WTC11 (cell line): ENCODE measurements at regions not wholly inside any gene's neighbourhood (a gene's known extent, or its start where the extent isn't known, plus 50 kb on each side); places are given as distances from the start of the nearest gene placed in this dataset.
A peak's percentile ranks its signal among the peaks of the same experiment; 100 is the strongest.

Experiments used
- ATAC-seq: fragments of 200-7000 bp; cut with Tn5 transposase; 2 replicates; pipeline ENCODE4 v1.10.0; 2021; ENCODE audit warnings: mild to moderate bottlenecking, moderate library complexity
- CTCF ChIA-PET: fragments of 300-600 bp; sonication (Branson Sonifier 250); formaldehyde crosslinking; loops from one replicate; lab custom pipeline; 2021; ENCODE audit warnings: antibody characterized with exemption; lab: Charles Lee
- POLR2A ChIA-PET: fragments of 350-600 bp; sonication (Branson Sonifier 250); formaldehyde crosslinking; loops from one replicate; lab custom pipeline; 2021; ENCODE audit warnings: antibody characterized with exemption; lab: Charles Lee
- DNase-seq: peaks from one replicate; pipeline ENCODE4 v3.0.0; 2021; ENCODE audit warnings: low spot score
- H3K27ac Mint-ChIP-seq: 2 replicates; pipeline ENCODE4 v1.8.0; 2021; ENCODE audit warnings: mixed read lengths
- H3K27me3 Mint-ChIP-seq: 2 replicates; pipeline ENCODE4 v1.8.0; 2021; ENCODE audit warnings: low read depth, mild to moderate bottlenecking, moderate library complexity, mixed read lengths
- H3K36me3 Mint-ChIP-seq: 2 replicates; pipeline ENCODE4 v1.8.0; 2021; ENCODE audit warnings: mixed read lengths
- H3K4me1 Mint-ChIP-seq: 2 replicates; pipeline ENCODE4 v1.8.0; 2022; ENCODE audit warnings: mixed read lengths
- H3K4me3 Mint-ChIP-seq: 2 replicates; pipeline ENCODE4 v1.8.0; 2021; ENCODE audit warnings: mild to moderate bottlenecking, moderate library complexity, mixed read lengths
- H3K9me3 Mint-ChIP-seq: 2 replicates; pipeline ENCODE4 v1.8.0; 2021; ENCODE audit warnings: mixed read lengths
- ATF2 ChIP-seq: sonication (generic); formaldehyde crosslinking; IDR thresholded peaks from 2 replicates; pipeline ENCODE4 v1.8.1; 2022; ENCODE audit warnings: low read depth, missing genetic modification reagents, borderline replicate concordance
- ATF6 ChIP-seq: sonication (generic); formaldehyde crosslinking; IDR thresholded peaks from 2 replicates; pipeline ENCODE4 v1.8.1; 2023; ENCODE audit warnings: mild to moderate bottlenecking, missing genetic modification reagents
- CBFB ChIP-seq: sonication (generic); formaldehyde crosslinking; IDR thresholded peaks from 2 replicates; pipeline ENCODE4 v1.8.1; 2022; ENCODE audit warnings: mild to moderate bottlenecking, low read depth, missing genetic modification reagents
- FOXJ3 ChIP-seq: sonication (generic); formaldehyde crosslinking; IDR thresholded peaks from 2 replicates; pipeline ENCODE4 v1.9.0; 2021; ENCODE audit warnings: missing genetic modification reagents, mild to moderate bottlenecking, borderline replicate concordance
- FOXK1 ChIP-seq: sonication (generic); formaldehyde crosslinking; IDR thresholded peaks from 2 replicates; pipeline ENCODE4 v1.8.0; 2022; ENCODE audit warnings: mild to moderate bottlenecking, moderate library complexity, missing genetic modification reagents
- GABPB1 ChIP-seq: sonication (generic); formaldehyde crosslinking; IDR thresholded peaks from 2 replicates; pipeline ENCODE4 v1.8.1; 2023; ENCODE audit warnings: mild to moderate bottlenecking, missing genetic modification reagents
- HMGA2 ChIP-seq: fragments of 250-450 bp; sonication (Bioruptor Pico); IDR thresholded peaks from 2 replicates; pipeline ENCODE4 v1.4.0; 2021; ENCODE audit warnings: mild to moderate bottlenecking, moderate library complexity
- JAZF1 ChIP-seq: fragments of 250-450 bp; sonication (Bioruptor Pico); IDR thresholded peaks from 2 replicates; pipeline ENCODE4 v1.9.0; 2021; ENCODE audit warnings: moderate library complexity, mild to moderate bottlenecking, inconsistent platforms
- NR3C1 ChIP-seq: sonication (generic); formaldehyde crosslinking; conservative IDR thresholded peaks from 2 replicates; pipeline ENCODE4 v1.8.1; 2023; ENCODE audit warnings: low read depth, mild to moderate bottlenecking, missing genetic modification reagents
- OVOL2 ChIP-seq: fragments of 250-450 bp; sonication (Bioruptor Pico); IDR thresholded peaks from 2 replicates; pipeline ENCODE4 v1.9.0; 2021; ENCODE audit warnings: mild to moderate bottlenecking, borderline replicate concordance
- SMAD4 ChIP-seq: sonication (generic); formaldehyde crosslinking; IDR thresholded peaks from 2 replicates; pipeline ENCODE4 v1.8.0; 2022; ENCODE audit warnings: mild to moderate bottlenecking, missing genetic modification reagents
- SOX15 ChIP-seq: fragments of 250-450 bp; sonication (Bioruptor Pico); IDR thresholded peaks from 2 replicates; pipeline ENCODE4 v1.9.0; 2021; ENCODE audit warnings: mild to moderate bottlenecking
- USF1 ChIP-seq: sonication (generic); formaldehyde crosslinking; IDR thresholded peaks from 2 replicates; pipeline ENCODE4 v1.8.0; 2022; ENCODE audit warnings: mild to moderate bottlenecking, missing genetic modification reagents
- USF2 ChIP-seq: sonication (generic); formaldehyde crosslinking; IDR thresholded peaks from 2 replicates; pipeline ENCODE4 v1.8.1; 2023; ENCODE audit warnings: mild to moderate bottlenecking, missing genetic modification reagents, moderate library complexity
- ZNF263 ChIP-seq: sonication (generic); formaldehyde crosslinking; IDR thresholded peaks from 2 replicates; pipeline ENCODE4 v1.8.1; 2022; ENCODE audit warnings: low read depth, mild to moderate bottlenecking, moderate library complexity, missing genetic modification reagents
- ZNF317 ChIP-seq: sonication (generic); formaldehyde crosslinking; IDR thresholded peaks from 2 replicates; pipeline ENCODE4 v1.8.1; 2023; ENCODE audit warnings: low read depth, mild to moderate bottlenecking, moderate library complexity, missing genetic modification reagents, borderline replicate concordance
- ZNF416 ChIP-seq: fragments of 250-450 bp; sonication (Bioruptor Pico); IDR thresholded peaks from 2 replicates; pipeline ENCODE4 v1.9.0; 2021; ENCODE audit warnings: mild to moderate bottlenecking, inconsistent platforms
- ZSCAN18 ChIP-seq: fragments of 250-450 bp; sonication (Bioruptor Pico); IDR thresholded peaks from 2 replicates; pipeline ENCODE4 v2.1.2; 2022; ENCODE audit warnings: mild to moderate bottlenecking, moderate library complexity
- TF ChIP-seq, protein P1 (sequence below): fragments of 250-450 bp; sonication (Bioruptor Pico); IDR thresholded peaks from 2 replicates; pipeline ENCODE4 v1.9.0; 2021; ENCODE audit warnings: mild to moderate bottlenecking
- TF ChIP-seq, protein P2 (sequence below): sonication (generic); formaldehyde crosslinking; IDR thresholded peaks from 2 replicates; pipeline ENCODE4 v1.8.0; 2023; ENCODE audit warnings: missing genetic modification reagents
- TF ChIP-seq, protein P3 (sequence below): sonication (generic); formaldehyde crosslinking; IDR thresholded peaks from 2 replicates; pipeline ENCODE4 v1.8.1; 2022; ENCODE audit warnings: missing genetic modification reagents, borderline replicate concordance

- ChIA-PET CTCF (no interaction called here), POLR2A (no interaction called here)
- TF ChIP-seq CBFB (CRISPR knock-in tag) (no peak), OVOL2 (CRISPR knock-in tag) (no peak), NR3C1 (CRISPR knock-in tag) (no peak), ATF2 (CRISPR knock-in tag) (no peak), JAZF1 (CRISPR knock-in tag) (no peak), GABPB1 (CRISPR knock-in tag) (no peak), HMGA2 (CRISPR knock-in tag) (no peak), SOX15 (CRISPR knock-in tag) (no peak), ZNF263 (no peak), USF1 (CRISPR knock-in tag) (no peak), FOXK1 (CRISPR knock-in tag) (no peak)
- Mint-ChIP-seq H3K36me3 (no peaks in the 10 kb centered on the region), H3K4me1 (no peaks in the 10 kb centered on the region), H3K27ac (no peak overlapping the region), H3K4me3 (no peak overlapping the region), H3K27me3 (no peaks in the 10 kb centered on the region; the same call in 1 of the 2 replicates), H3K9me3 (no peaks in the 10 kb centered on the region)
- DNase-seq: no peak
- no peak for ATAC-seq
These were observed 248.6 kb upstream of the DAPK1 start for GRCh38 chr9:87249029-87249428.

GRCh38 chr9:87250205-87250604 is 247.5 kb upstream of the DAPK1 start:
- H3K4me1 Mint-ChIP-seq: no peaks in the 10 kb centered on the region
- TF ChIP-seq, protein P1, sequence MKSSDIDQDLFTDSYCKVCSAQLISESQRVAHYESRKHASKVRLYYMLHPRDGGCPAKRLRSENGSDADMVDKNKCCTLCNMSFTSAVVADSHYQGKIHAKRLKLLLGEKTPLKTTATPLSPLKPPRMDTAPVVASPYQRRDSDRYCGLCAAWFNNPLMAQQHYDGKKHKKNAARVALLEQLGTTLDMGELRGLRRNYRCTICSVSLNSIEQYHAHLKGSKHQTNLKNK (CRISPR knock-in tag): no peak
- TF ChIP-seq ATF6 (no peak), ZSCAN18 (no peak)
- H3K9me3 Mint-ChIP-seq: no peaks in the 10 kb centered on the region
- H3K27me3 Mint-ChIP-seq: no peaks in the 10 kb centered on the region; the same call in 1 of the 2 replicates
- ATAC-seq: peak; percentile 83
- no peak overlapping the region for H3K4me3 Mint-ChIP-seq
- CTCF ChIA-PET: interaction anchor here (0.6 kb wide), 1 partner anchor 25 kb away, joined by 3 read pairs; no protein-coding TSS in a partner anchor
- no peak for DNase-seq
- POLR2A ChIA-PET: no interaction called here
- no peak overlapping the region for H3K27ac Mint-ChIP-seq
- H3K36me3 Mint-ChIP-seq: no peaks in the 10 kb centered on the region

- POLR2A ChIA-PET: no interaction called here
- DNase-seq (no peak), ATAC-seq (no peak)
- CTCF ChIA-PET: no interaction called here
- H3K9me3 Mint-ChIP-seq: no peaks in the 10 kb centered on the region
- H3K27me3 Mint-ChIP-seq: no peaks in the 10 kb centered on the region; the same call in 1 of the 2 replicates
- H3K27ac Mint-ChIP-seq: no peak overlapping the region
- H3K4me3 Mint-ChIP-seq: no peak overlapping the region
- no peaks in the 10 kb centered on the region for H3K4me1 Mint-ChIP-seq
- H3K36me3 Mint-ChIP-seq: no peaks in the 10 kb centered on the region
- TF ChIP-seq, protein P2, sequence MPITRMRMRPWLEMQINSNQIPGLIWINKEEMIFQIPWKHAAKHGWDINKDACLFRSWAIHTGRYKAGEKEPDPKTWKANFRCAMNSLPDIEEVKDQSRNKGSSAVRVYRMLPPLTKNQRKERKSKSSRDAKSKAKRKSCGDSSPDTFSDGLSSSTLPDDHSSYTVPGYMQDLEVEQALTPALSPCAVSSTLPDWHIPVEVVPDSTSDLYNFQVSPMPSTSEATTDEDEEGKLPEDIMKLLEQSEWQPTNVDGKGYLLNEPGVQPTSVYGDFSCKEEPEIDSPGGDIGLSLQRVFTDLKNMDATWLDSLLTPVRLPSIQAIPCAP: no peak
- TF ChIP-seq SMAD4 (CRISPR knock-in tag): no peak
- TF ChIP-seq FOXJ3 (CRISPR knock-in tag): no peak
- TF ChIP-seq FOXK1 (CRISPR knock-in tag): no peak
- TF ChIP-seq USF2 (CRISPR knock-in tag): no peak
- TF ChIP-seq GABPB1 (CRISPR knock-in tag): no peak
- TF ChIP-seq ZNF317 (CRISPR knock-in tag): no peak
- TF ChIP-seq, protein P3, sequence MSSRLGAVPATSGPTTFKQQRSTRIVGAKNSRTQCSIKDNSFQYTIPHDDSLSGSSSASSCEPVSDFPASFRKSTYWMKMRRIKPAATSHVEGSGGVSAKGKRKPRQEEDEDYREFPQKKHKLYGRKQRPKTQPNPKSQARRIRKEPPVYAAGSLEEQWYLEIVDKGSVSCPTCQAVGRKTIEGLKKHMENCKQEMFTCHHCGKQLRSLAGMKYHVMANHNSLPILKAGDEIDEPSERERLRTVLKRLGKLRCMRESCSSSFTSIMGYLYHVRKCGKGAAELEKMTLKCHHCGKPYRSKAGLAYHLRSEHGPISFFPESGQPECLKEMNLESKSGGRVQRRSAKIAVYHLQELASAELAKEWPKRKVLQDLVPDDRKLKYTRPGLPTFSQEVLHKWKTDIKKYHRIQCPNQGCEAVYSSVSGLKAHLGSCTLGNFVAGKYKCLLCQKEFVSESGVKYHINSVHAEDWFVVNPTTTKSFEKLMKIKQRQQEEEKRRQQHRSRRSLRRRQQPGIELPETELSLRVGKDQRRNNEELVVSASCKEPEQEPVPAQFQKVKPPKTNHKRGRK (CRISPR knock-in tag): no peak
- TF ChIP-seq, protein P1 (CRISPR knock-in tag): no peak
- TF ChIP-seq ZNF416 (CRISPR knock-in tag): no peak
These were observed 242.1 kb upstream of the DAPK1 start for GRCh38 chr9:87255431-87256155.
